IMR-90 (cell line): ENCODE measurements at regions not wholly inside any gene's neighbourhood (a gene's known extent, or its start where the extent isn't known, plus 50 kb on each side); places are given as distances from the start of the nearest gene placed in this dataset.

Source experiments
- BHLHE40 ChIP-seq: fragments of 150-350 bp; IDR thresholded peaks from 2 replicates; pipeline ENCODE4 v1.6.1; 2016; ENCODE audit warnings: mild to moderate bottlenecking, low read depth, low read length
- CEBPB ChIP-seq: IDR thresholded peaks from 2 replicates; pipeline ENCODE4 v1.6.1; 2012; ENCODE audit warnings: low read depth, low read length, improper control_type of control experiment
- ELK1 ChIP-seq: fragments of 150-350 bp; IDR thresholded peaks from 2 replicates; pipeline ENCODE4 v1.6.1; 2016; ENCODE audit warnings: low read depth, mild to moderate bottlenecking, low read length, moderate library complexity, borderline replicate concordance
- FOS ChIP-seq: fragments of 150-350 bp; IDR thresholded peaks from 2 replicates; pipeline ENCODE4 v1.6.1; 2016; ENCODE audit warnings: low read depth, low read length
- MAFK ChIP-seq: IDR thresholded peaks from 2 replicates; pipeline ENCODE4 v1.6.1; 2012; ENCODE audit warnings: low read depth, low read length, improper control_type of control experiment
- MAZ ChIP-seq: IDR thresholded peaks from 2 replicates; pipeline ENCODE4 v1.6.1; 2012; ENCODE audit warnings: low read depth, mild to moderate bottlenecking, low read length, improper control_type of control experiment, moderate library complexity, borderline replicate concordance
- NFE2L2 ChIP-seq: fragments of 150-350 bp; IDR thresholded peaks from 2 replicates; pipeline ENCODE4 v1.6.1; 2016; ENCODE audit warnings: low read depth, mild to moderate bottlenecking, low read length
- POLR2A ChIP-seq: IDR thresholded peaks from 2 replicates; pipeline ENCODE4 v1.6.1; 2012; ENCODE audit warnings: mild to moderate bottlenecking, low read depth, low read length
- RAD21 ChIP-seq: IDR thresholded peaks from 2 replicates; pipeline ENCODE4 v1.6.1; 2012; ENCODE audit warnings: low read length, improper control_type of control experiment
- RFX5 ChIP-seq: IDR thresholded peaks from 2 replicates; pipeline ENCODE4 v1.8.0; 2012; ENCODE audit warnings: low read depth, mild to moderate bottlenecking, low read length, moderate library complexity
- SMC3 ChIP-seq: fragments of 150-350 bp; IDR thresholded peaks from 2 replicates; pipeline ENCODE4 v1.6.1; 2016; ENCODE audit warnings: low read depth, mild to moderate bottlenecking, antibody characterized with exemption, low read length, moderate library complexity
- TF ChIP-seq, protein P1 (sequence below): conservative IDR thresholded peaks from 2 replicates; pipeline ENCODE4 v1.5.1; 2012; ENCODE audit warnings: mild to moderate bottlenecking, low read depth, low read length, improper control_type of control experiment

DNA sequence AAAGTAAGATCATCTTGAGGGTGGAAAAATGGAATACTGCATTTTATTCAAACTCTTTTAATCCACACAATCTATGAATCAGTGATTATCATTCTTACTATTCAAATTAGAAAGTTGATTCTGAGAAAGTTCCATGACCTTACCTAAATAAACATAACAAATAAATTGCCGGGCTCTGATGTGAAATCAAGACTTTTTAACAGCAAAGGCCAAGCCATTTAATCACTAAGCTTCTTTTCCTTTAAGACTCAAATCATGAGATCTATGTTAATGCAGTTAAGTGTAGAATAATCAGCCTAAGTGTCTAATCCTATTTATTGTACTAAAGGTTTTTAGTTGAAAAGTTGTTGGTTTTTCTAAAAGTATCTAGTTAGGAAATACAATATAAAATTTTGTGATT, 857.0 kb downstream of the SI start:
- TF ChIP-seq ELK1 = no peak
- TF ChIP-seq, protein P1, sequence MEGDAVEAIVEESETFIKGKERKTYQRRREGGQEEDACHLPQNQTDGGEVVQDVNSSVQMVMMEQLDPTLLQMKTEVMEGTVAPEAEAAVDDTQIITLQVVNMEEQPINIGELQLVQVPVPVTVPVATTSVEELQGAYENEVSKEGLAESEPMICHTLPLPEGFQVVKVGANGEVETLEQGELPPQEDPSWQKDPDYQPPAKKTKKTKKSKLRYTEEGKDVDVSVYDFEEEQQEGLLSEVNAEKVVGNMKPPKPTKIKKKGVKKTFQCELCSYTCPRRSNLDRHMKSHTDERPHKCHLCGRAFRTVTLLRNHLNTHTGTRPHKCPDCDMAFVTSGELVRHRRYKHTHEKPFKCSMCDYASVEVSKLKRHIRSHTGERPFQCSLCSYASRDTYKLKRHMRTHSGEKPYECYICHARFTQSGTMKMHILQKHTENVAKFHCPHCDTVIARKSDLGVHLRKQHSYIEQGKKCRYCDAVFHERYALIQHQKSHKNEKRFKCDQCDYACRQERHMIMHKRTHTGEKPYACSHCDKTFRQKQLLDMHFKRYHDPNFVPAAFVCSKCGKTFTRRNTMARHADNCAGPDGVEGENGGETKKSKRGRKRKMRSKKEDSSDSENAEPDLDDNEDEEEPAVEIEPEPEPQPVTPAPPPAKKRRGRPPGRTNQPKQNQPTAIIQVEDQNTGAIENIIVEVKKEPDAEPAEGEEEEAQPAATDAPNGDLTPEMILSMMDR = no peak
- TF ChIP-seq RFX5 = no peak
- no peak for TF ChIP-seq POLR2A
- TF ChIP-seq FOS = no peak
- TF ChIP-seq NFE2L2 = no peak
- no peak for TF ChIP-seq SMC3
- no peak for TF ChIP-seq CEBPB
- TF ChIP-seq MAZ = no peak
- TF ChIP-seq MAFK = no peak
- TF ChIP-seq BHLHE40 = no peak
- no peak for TF ChIP-seq RAD21
